Spleen (tissue), 11 donors: ENCODE measurements at regions not wholly inside any gene's neighbourhood (a gene's known extent, or its start where the extent isn't known, plus 50 kb on each side); places are given as distances from the start of the nearest gene placed in this dataset.

Source experiments
- DNase-seq: peaks from one replicate; pipeline ENCODE4 v3.0.0-alpha.2; 2020
- H3K27ac ChIP-seq, 8 donors: fragments of 200-600 bp; sonication (generic) in 7 of 8; 1 replicate in 4 of 8; 2 replicates in 4 of 8; pipeline versions ENCODE4 v1.5.0 to v1.8.0; 2016 to 2021; ENCODE audit warnings: inconsistent platforms in 4 of 8, mild to moderate bottlenecking in 4 of 8, moderate library complexity in 1 of 8
- H3K27me3 ChIP-seq, 7 donors: fragments of 200-600 bp; sonication (generic) in 6 of 7; replicated peaks in 1 of 7; 1 replicate in 4 of 7; 2 replicates in 3 of 7; pipeline versions ENCODE4 v1.5.0 to v1.8.0; 2016 to 2021; ENCODE audit warnings: inconsistent platforms in 3 of 7, mild to moderate bottlenecking in 1 of 7
- H3K36me3 ChIP-seq, 6 donors: fragments of 200-600 bp; sonication (generic) in 5 of 6; 1 replicate in 4 of 6; 2 replicates in 2 of 6; pipeline versions ENCODE4 v1.5.0 to v1.8.0; 2016 to 2021; ENCODE audit warnings: inconsistent platforms in 2 of 6
- H3K4me1 ChIP-seq, 6 donors: fragments of 200-600 bp; sonication (generic) in 5 of 6; 1 replicate in 3 of 6; 2 replicates in 3 of 6; pipeline versions ENCODE4 v1.5.0 to v1.8.0; 2016 to 2021; ENCODE audit warnings: inconsistent platforms in 3 of 6
- H3K4me3 ChIP-seq, 8 donors: fragments of 200-600 bp; sonication (generic) in 7 of 8; 1 replicate in 4 of 8; 2 replicates in 4 of 8; pipeline versions ENCODE4 v1.5.0 to v1.8.0; 2016 to 2021; ENCODE audit warnings: inconsistent platforms in 4 of 8, mild to moderate bottlenecking in 4 of 8, moderate library complexity in 2 of 8
- H3K9me3 ChIP-seq, 8 donors: fragments of 200-600 bp; sonication (generic) in 7 of 8; 1 replicate in 4 of 8; 2 replicates in 4 of 8; pipeline versions ENCODE4 v1.5.0 to v1.8.0; 2016 to 2021; ENCODE audit warnings: inconsistent platforms in 4 of 8
- POLR2A ChIP-seq, 3 donors: fragments of 450-650 bp; IDR thresholded peaks; one replicate each; pipeline ENCODE4 v1.5.1; 2017; ENCODE audit warnings: antibody characterized with exemption in 3 of 3, mild to moderate bottlenecking in 1 of 3
- POLR2AphosphoS5 ChIP-seq, 3 donors: sonication (generic); formaldehyde crosslinking; IDR thresholded peaks; one replicate each; pipeline ENCODE4 v1.5.1; 2017; ENCODE audit warnings: antibody characterized with exemption in 3 of 3
- WGBS, 5 donors: extraction: QIAGEN DNeasy Blood & Tissue Kit in 3 of 5; methylation state at CpG; one replicate each; pipeline versions ENCODE4 v1.1.5 to v1.1.7; 2013 to 2018; 5-methylcytosine and 5-hydroxymethylcytosine counted together
- intact Hi-C: fragments of 100-400 bp; cut with DNase I; formaldehyde crosslinking; loops from one replicate; pipeline ENCODE4 v1.15.0; 2023; ENCODE audit warnings: low total_unique reads
- TF ChIP-seq, protein P1 (sequence below), 11 experiments: fragments of 200-600 bp in 7 of 11; fragments of 450-650 bp in 4 of 11; sonication (generic) in 4 of 11; IDR thresholded peaks in 8 of 11; conservative IDR thresholded peaks in 3 of 11; 1 replicate in 7 of 11; 2 replicates in 4 of 11; pipeline versions ENCODE4 v1.4.0 to v1.8.0; 2016 to 2021; ENCODE audit warnings: antibody characterized with exemption in 11 of 11, inconsistent platforms in 4 of 11, mild to moderate bottlenecking in 1 of 11
- donor health status: healthy with polysubstance abuse.
- donor health status: DM: no; HTN: no; CAD: no; lungs with moderate emphysema.
- donor health status: DM: no; HTN: no; CAD: no.
- donor health status: Bipolar disorder and iron deficiency.
- donor health status: healthy.
- donor health status: DM: no; HTN: no; CAD: no.
- donor health status: DM: yes; HTN: yes; CAD: no.

DNA sequence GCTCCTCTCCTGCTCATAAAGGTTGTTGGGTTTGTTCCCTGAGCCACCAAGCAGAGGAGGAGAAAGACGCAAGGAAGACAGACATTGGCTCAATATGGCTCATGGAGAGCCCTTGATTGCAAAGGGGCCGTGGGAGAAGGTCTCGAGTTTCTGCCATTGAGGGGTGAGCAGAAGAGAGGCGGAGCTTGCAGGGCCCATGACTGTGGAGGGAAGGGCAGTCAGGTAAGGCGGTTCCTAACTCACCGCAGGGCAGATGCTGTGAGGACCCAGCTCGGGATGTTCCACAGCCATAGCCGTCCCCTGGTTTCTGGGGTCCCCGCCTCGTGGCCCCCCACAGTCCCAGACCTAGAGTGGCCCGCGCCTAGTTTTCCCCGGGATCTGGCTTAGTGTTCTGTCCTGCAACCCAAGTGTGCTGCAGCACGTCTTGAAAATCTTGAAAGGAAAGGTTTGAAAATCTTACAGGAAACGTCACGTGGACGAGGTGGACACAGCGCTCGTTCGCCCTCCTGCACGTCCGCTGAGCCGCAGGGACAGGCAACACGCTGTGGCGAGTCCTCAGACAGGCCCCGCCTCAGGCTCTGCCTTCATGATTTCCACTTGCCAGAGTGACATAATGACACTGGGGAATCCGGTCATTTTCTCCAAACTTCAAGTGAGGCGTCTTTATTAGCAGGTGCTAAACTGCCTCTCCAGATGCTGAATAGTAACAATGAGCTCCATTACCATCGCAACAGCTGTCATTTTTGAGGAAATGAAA is 105.5 kb upstream of the HDAC4 start:
- TF ChIP-seq POLR2AphosphoS5 (IDR thresholded peaks at IDR 0.05) (no peak), POLR2A (IDR thresholded peaks at IDR 0.05) (no peak)
- TF ChIP-seq, protein P1, sequence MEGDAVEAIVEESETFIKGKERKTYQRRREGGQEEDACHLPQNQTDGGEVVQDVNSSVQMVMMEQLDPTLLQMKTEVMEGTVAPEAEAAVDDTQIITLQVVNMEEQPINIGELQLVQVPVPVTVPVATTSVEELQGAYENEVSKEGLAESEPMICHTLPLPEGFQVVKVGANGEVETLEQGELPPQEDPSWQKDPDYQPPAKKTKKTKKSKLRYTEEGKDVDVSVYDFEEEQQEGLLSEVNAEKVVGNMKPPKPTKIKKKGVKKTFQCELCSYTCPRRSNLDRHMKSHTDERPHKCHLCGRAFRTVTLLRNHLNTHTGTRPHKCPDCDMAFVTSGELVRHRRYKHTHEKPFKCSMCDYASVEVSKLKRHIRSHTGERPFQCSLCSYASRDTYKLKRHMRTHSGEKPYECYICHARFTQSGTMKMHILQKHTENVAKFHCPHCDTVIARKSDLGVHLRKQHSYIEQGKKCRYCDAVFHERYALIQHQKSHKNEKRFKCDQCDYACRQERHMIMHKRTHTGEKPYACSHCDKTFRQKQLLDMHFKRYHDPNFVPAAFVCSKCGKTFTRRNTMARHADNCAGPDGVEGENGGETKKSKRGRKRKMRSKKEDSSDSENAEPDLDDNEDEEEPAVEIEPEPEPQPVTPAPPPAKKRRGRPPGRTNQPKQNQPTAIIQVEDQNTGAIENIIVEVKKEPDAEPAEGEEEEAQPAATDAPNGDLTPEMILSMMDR (IDR thresholded peaks at IDR 0.05 in 8 of 11, conservative IDR thresholded peaks at IDR 0.05 in 3 of 11), result no peak
- H3K27ac ChIP-seq, result no peak overlapping the region
- H3K27me3 ChIP-seq, result peaks cover 0 to 4% (median 0%) of the 10 kb centered on the region in 7 donors
- H3K4me3 ChIP-seq, result no peak overlapping the region
- no peaks in the 10 kb centered on the region for H3K9me3 ChIP-seq
- intact Hi-C loops, result no loop called here
- no peak for DNase-seq
- 89 to 92% (median 90%) methylated on average over 28 to 29 of the region's 29 CpGs for WGBS, 5 donors
- peaks cover 0 to 47% (median 6%) of the 10 kb centered on the region in 6 donors for H3K4me1 ChIP-seq
- no peaks in the 10 kb centered on the region for H3K36me3 ChIP-seq

- intact Hi-C loops, result no loop called here
- H3K4me1 ChIP-seq, result peaks cover 0 to 61% (median 14%) of the 10 kb centered on the region in 6 donors
- 85 to 90% (median 88%) methylated on average over 13 to 16 of the region's 16 CpGs for WGBS, 5 donors
- H3K27ac ChIP-seq, result peak overlapping the region in 2 of 8 donors; percentile 42 to 97
- no peaks in the 10 kb centered on the region for H3K36me3 ChIP-seq
- no peak for DNase-seq
- TF ChIP-seq POLR2A (IDR thresholded peaks at IDR 0.05) (no peak), POLR2AphosphoS5 (IDR thresholded peaks at IDR 0.05) (no peak)
- TF ChIP-seq, protein P1 (IDR thresholded peaks at IDR 0.05 in 8 of 11, conservative IDR thresholded peaks at IDR 0.05 in 3 of 11), result no peak
- H3K9me3 ChIP-seq, result no peaks in the 10 kb centered on the region
- no peak overlapping the region for H3K4me3 ChIP-seq
- peaks cover 0 to 15% (median 0%) of the 10 kb centered on the region in 7 donors for H3K27me3 ChIP-seq
Measured at GRCh38 chr2:239504643-239505235, 103.9 kb upstream of the HDAC4 start.

DNA sequence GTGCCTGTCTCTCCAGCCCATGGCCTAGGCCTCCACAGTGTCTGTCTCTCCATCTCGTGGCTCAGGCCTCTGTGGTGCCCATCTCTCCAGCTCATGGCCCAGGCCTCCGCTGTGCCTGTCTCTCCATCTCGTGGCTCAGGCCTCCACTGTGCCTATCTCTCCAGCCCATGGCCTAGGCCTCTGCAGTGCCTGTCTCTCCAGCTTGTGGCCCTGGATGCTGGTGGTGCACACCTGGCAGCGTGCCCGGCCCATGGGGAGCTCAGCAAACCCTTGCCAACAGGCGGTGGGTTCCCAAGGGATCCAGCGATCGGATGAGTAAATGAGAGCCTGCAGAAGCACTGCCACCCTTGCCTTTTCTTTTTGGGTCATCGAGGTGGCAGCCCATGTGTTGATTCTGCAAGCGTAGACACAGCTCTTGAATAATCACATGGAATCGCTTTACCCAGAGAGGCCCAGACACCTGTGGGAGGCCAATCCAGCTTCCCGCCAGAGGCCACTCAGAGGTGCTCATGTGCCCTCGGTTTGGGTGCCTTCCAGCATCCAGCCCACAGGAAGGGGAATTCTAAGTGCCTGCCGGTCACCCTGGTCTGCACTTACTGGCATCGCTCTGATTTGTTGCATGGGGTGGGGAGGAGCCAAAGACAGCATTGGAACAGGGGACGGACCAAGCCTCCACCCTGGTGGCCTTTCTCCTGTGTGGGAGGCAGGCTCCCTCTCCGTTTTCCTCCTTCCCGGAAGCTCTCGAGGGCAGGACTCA is 101.8 kb upstream of the HDAC4 start:
- DNase-seq, result no peak
- peak overlapping the region in 6 of 8 donors; percentile 82 to 97 (median 90) for H3K27ac ChIP-seq
- TF ChIP-seq, protein P1 (IDR thresholded peaks at IDR 0.05 in 8 of 11, conservative IDR thresholded peaks at IDR 0.05 in 3 of 11), result no peak
- TF ChIP-seq POLR2AphosphoS5 (IDR thresholded peaks at IDR 0.05), result peak in 1 of 3 donors; percentile 20

More for the DNA sequence above, 101.8 kb upstream of the HDAC4 start:
- 67 to 78% (median 73%) methylated on average over 14 to 19 of the region's 19 CpGs for WGBS, 5 donors
- Histone ChIP-seq H3K4me3 (no peak overlapping the region), H3K36me3 (no peaks in the 10 kb centered on the region), H3K9me3 (no peaks in the 10 kb centered on the region), H3K4me1 (peaks cover 0 to 60% (median 17%) of the 10 kb centered on the region in 6 donors), H3K27me3 (peaks cover 0 to 22% (median 0%) of the 10 kb centered on the region in 7 donors)
- intact Hi-C loops, result no loop called here
